ENCODE measurements at regions not wholly inside any gene's neighbourhood (a gene's known extent, or its start where the extent isn't known, plus 50 kb on each side); places are given as distances from the start of the nearest gene placed in this dataset.

DNA sequence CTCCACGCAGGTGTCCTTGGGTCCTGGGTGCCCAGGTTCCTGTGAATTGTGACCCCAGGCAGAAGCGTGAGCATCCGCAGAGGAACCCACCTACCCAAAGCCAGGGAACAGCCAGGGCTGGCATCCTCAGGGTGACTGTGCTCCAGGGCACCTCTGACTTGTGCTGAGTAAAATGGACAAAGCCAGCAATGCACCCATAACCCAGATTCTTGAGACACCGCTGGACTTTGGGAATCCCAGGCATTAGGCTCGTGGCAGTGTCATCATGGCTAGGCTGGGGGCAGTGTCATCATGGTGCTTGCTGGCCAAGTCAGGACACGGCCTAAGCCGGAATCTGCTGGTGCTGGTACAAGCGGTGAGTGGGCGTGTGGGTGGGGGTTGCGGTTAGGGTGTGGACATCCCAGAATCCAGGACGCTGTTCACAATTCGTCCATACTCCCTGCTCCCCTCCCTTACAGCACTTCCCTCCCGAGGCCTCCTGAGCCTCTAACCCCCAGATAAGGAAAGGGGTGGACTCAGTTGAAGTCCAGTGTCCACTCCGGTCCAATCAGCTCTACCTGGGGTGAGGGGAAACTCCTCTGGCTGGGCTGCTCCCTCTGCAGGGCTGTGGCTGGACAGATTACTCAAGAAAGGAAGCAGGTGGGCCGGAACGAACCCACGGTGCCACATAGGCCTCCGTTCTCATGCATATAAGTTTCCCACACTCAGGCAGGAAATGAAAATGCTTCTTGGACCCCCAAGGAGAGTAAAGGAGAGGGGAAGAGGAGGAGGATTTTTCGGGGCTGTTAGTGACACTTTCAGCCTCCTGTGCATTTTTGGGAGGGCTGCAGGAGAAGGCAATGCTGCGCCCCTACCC lies 138.9 kb downstream of the SEC14L1 start:
- TF ChIP-seq, protein P1, sequence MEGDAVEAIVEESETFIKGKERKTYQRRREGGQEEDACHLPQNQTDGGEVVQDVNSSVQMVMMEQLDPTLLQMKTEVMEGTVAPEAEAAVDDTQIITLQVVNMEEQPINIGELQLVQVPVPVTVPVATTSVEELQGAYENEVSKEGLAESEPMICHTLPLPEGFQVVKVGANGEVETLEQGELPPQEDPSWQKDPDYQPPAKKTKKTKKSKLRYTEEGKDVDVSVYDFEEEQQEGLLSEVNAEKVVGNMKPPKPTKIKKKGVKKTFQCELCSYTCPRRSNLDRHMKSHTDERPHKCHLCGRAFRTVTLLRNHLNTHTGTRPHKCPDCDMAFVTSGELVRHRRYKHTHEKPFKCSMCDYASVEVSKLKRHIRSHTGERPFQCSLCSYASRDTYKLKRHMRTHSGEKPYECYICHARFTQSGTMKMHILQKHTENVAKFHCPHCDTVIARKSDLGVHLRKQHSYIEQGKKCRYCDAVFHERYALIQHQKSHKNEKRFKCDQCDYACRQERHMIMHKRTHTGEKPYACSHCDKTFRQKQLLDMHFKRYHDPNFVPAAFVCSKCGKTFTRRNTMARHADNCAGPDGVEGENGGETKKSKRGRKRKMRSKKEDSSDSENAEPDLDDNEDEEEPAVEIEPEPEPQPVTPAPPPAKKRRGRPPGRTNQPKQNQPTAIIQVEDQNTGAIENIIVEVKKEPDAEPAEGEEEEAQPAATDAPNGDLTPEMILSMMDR (IDR thresholded peaks at IDR 0.05; ENCODE audit: borderline replicate concordance), result no peak
- no peaks in the 10 kb centered on the region for H3K9me3 ChIP-seq (replicated peaks)
- H3K4me1 ChIP-seq, result peaks cover 22% of the 10 kb centered on the region
- no peak overlapping the region for H3K4me3 ChIP-seq
- H3K27ac ChIP-seq (replicated peaks), result no peak overlapping the region
- no peak for DNase-seq
- H3K27me3 ChIP-seq (ENCODE audit: low read depth), result peaks cover 38% of the 10 kb centered on the region
- intact Hi-C loops (cut with micrococcal nuclease), result no loop called here
- H3K36me3 ChIP-seq, result no peaks in the 10 kb centered on the region

DNA sequence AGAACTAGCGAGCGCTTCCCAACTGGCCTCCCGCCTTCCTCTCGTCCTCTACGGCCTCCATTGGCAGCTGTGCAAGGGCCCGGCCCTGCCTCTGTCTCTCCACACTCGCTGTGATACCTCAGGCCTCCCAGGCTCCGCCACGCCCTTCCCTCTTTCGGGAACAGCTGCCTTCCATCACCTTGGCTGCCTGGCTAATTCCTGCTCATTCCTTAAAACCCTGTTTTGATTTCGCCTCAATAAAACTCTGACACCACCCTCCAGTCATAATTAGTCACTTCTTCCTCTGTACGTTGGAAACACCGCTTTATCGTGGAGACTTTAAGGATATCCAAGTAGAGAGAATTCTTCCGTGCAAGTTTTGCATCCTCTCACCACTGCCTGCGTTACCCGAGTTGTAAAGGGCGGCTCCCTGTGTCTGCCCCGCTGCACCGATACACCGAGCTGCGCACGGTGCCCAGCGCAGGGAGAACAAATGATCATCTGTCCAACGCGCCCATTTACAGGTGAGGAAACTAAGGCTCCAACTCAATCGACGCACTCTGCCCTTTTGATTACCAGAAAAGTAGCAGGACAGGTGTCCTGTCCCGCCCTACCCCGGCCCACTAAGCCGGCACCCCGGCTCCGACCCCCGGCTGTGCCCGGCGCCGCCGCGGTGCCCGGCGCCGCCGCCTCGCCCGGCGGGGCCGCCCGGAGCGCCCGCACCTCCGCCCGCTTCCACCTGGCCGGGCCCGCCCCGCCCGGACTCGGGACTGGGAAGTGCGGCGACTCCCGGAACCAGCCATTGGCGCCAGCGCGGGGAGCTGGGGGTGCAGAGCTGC lies 139.7 kb downstream of the SEC14L1 start:
- DNase-seq, result peak; percentile 20
- H3K4me1 ChIP-seq, result peaks cover 22% of the 10 kb centered on the region

DNA sequence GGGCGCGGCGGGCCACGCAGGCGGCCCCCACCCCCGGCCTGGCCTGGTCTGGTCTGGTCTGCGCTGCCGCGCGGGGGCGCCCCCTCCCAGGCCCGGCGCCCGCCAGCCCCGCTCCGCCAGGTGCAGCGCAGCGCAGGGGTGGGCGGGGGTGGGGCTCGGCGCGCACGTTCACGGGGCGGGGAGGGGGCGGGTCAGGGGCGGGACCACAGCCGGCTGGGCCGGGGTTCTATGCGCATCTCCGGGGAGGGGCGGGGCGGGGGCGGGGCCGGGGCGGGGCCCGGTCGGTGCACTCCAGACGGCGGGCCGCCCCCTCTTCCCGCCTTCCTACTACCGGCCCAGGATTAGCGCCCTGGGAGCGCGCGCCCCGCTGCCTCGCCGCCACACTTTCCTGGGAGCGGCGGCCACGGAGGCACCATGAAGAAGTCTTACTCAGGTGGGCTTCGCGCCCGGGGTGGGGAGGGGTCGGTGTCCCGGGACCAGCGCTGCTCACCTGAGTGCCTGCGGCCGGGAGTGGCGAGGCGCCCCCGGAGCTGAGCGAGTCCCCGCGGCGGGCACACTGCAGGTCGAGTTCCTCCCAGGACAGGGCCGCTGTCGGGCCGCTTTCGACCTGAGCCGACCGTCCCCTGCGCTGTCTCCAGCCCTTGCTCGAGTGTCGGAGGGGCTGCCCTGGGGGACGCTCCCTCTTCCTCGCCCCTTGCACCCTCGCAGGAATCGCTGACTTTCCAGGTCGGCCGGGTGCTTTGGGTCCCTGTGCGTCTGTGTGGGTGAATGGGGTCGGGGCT lies 140.5 kb downstream of the SEC14L1 start:
- DNase-seq, result peak; percentile 43
- TF ChIP-seq, protein P1 (IDR thresholded peaks at IDR 0.05; ENCODE audit: borderline replicate concordance), result peak; percentile 39
- H3K27me3 ChIP-seq (ENCODE audit: low read depth), result peaks cover 50% of the 10 kb centered on the region
- H3K4me1 ChIP-seq, result peaks cover 30% of the 10 kb centered on the region
- intact Hi-C loops (cut with micrococcal nuclease), result no loop called here
- no peak overlapping the region for H3K27ac ChIP-seq (replicated peaks)
- H3K9me3 ChIP-seq (replicated peaks), result no peaks in the 10 kb centered on the region
- H3K36me3 ChIP-seq, result no peaks in the 10 kb centered on the region
- peak overlapping the region; percentile 66 for H3K4me3 ChIP-seq

More for the DNA sequence above, 139.7 kb downstream of the SEC14L1 start:
- intact Hi-C loops (cut with micrococcal nuclease), result no loop called here
- Histone ChIP-seq H3K27ac (replicated peaks) (no peak overlapping the region), H3K4me3 (peak overlapping the region; percentile 66), H3K9me3 (replicated peaks) (no peaks in the 10 kb centered on the region), H3K27me3 (ENCODE audit: low read depth) (peaks cover 43% of the 10 kb centered on the region), H3K36me3 (no peaks in the 10 kb centered on the region)
- TF ChIP-seq, protein P1 (IDR thresholded peaks at IDR 0.05; ENCODE audit: borderline replicate concordance), result no peak

DNA sequence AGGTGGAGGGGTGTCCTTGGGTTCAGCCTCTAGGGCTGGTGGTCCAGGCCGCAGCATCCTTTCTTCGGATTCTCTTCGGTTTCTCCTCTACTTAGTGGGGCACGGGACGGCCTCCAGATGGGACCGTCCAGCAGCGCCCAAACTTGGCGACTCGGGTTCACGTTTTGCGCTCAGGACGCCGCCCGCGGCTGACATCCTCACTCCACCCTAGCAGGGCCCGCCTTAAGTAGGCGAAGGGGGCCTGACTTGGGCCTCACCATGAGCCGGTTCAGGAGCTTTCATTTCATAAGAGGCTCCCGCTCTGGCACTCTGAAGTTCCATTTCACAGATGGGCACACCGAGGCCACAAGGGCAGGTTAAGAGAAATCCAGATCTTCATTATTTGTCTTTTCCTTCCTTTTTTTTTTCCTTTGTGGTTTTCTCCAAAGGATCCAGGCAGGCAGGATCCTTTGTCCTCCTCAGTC lies 141.2 kb downstream of the SEC14L1 start:
- peak overlapping the region; percentile 66 for H3K4me3 ChIP-seq
- H3K9me3 ChIP-seq (replicated peaks), result no peaks in the 10 kb centered on the region
- no peak overlapping the region for H3K27ac ChIP-seq (replicated peaks)
- intact Hi-C loops (cut with micrococcal nuclease), result no loop called here
- no peak for DNase-seq
- no peaks in the 10 kb centered on the region for H3K36me3 ChIP-seq
- peaks cover 52% of the 10 kb centered on the region for H3K27me3 ChIP-seq (ENCODE audit: low read depth)
- peaks cover 36% of the 10 kb centered on the region for H3K4me1 ChIP-seq
- TF ChIP-seq, protein P1 (IDR thresholded peaks at IDR 0.05; ENCODE audit: borderline replicate concordance), result no peak

Data from left ventricle myocardium inferior (tissue), 1 donor.